Body of pancreas (tissue), 4 donors: ENCODE measurements at regions not wholly inside any gene's neighbourhood (a gene's known extent, or its start where the extent isn't known, plus 50 kb on each side); places are given as distances from the start of the nearest gene placed in this dataset.
"Not testable (repeated sequence)": the region's sequence is repeated elsewhere in the genome, so short reads cannot be mapped to it uniquely, and the experiment has no call there.

Experiments
- CTCF ChIP-seq, 7 experiments: fragments of 450-650 bp in 4 of 7; fragments of 200-600 bp in 3 of 7; sonication (generic) in 3 of 7; IDR thresholded peaks; one replicate each; pipeline ENCODE4 v1.5.1; 2016 to 2019; ENCODE audit warnings: antibody characterized with exemption in 7 of 7
- POLR2A ChIP-seq, 3 donors: fragments of 450-650 bp; IDR thresholded peaks; one replicate each; pipeline ENCODE4 v1.6.1; 2016; ENCODE audit warnings: antibody characterized with exemption in 3 of 3, mild to moderate bottlenecking in 2 of 3

- TF ChIP-seq CTCF, POLR2A (IDR thresholded peaks at IDR 0.05): not testable (repeated sequence)
These were observed 287.6 kb upstream of the RASGRP1 start for GRCh38 chr15:38852188-38852587.
